Activated T-helper 17 cell treated with anti-CD3 and anti-CD28 coated beads, Interleukin-2, amount 50 U/mL, for 72 hours (primary cell): ENCODE measurements at regions not wholly inside any gene's neighbourhood (a gene's known extent, or its start where the extent isn't known, plus 50 kb on each side); places are given as distances from the start of the nearest gene placed in this dataset.
A peak's percentile ranks its signal among the peaks of the same experiment; 100 is the strongest.
"Not testable (repeated sequence)": the region's sequence is repeated elsewhere in the genome, so short reads cannot be mapped to it uniquely, and the experiment has no call there.

Source experiments
- ATAC-seq: fragments of 150-1000 bp; cut with Tn5 transposase; replicated peaks from 2 replicates; pipeline ENCODE4 v1.10.0; 2021; ENCODE audit warnings: mild to moderate bottlenecking, moderate library complexity
- H3K27ac Mint-ChIP-seq: one replicate; pipeline ENCODE4 v1.8.0; 2022; ENCODE audit warnings: mixed read lengths
- H3K27me3 Mint-ChIP-seq: one replicate; pipeline ENCODE4 v1.8.0; 2022; ENCODE audit warnings: mixed read lengths
- H3K36me3 Mint-ChIP-seq: one replicate; pipeline ENCODE4 v1.8.0; 2022; ENCODE audit warnings: low read depth, mild to moderate bottlenecking, mixed read lengths
- H3K4me1 Mint-ChIP-seq: one replicate; pipeline ENCODE4 v1.8.0; 2022; ENCODE audit warnings: mixed read lengths
- H3K4me3 Mint-ChIP-seq: one replicate; pipeline ENCODE4 v1.8.0; 2022; ENCODE audit warnings: mild to moderate bottlenecking, mixed read lengths
- H3K9me3 Mint-ChIP-seq: one replicate; pipeline ENCODE4 v1.8.0; 2022; ENCODE audit warnings: mixed read lengths

DNA sequence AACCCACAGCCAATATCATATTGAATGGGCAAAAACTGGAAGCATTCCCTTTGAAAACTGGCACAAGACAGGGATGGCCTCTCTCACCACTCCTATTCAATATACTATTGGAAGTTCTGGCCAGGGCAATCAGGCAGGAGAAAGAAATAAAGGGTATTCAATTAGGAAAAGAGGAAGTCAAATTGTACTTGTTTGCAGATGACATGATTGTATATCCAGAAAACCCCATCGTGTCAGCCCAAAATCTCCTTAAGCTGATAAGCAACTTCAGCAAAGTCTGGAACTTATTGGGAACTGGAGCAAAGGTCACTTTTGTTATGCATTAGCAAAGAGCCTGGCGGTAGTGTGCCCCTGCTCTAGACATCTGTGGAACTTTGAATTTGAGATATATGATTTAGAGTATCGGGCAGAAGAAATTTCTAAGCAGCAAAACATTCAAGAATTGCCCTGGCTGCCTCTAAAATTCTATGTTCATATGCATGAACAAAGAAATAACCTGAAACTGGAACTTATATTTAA, 53.4 kb upstream of the PSMA1 start:
- Mint-ChIP-seq H3K9me3 (peaks cover 10% of the 10 kb centered on the region), H3K4me1 (peaks cover 26% of the 10 kb centered on the region)
- not testable (repeated sequence) for ATAC-seq, H3K4me3 Mint-ChIP-seq, H3K27me3 Mint-ChIP-seq, H3K27ac Mint-ChIP-seq, H3K36me3 Mint-ChIP-seq

DNA sequence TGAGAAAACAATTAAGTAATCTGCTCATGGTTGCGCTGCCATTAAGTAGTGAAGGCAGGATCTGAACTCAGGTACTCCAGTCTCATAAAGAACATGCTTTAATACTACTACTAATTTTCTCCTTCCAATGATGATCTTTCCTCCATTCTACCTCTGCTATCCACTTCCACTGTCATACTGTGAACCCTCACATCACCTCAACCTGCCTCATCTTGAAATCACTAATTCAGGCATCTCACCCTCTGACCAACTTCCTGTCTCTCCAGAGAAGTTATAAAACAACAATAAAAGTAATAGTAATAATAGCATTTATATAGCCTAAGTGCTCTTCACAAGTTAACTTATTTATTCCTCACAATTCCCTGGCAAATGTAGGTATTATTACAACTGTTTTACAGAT, 57.1 kb upstream of the PSMA1 start:
- Mint-ChIP-seq H3K27ac (peak overlapping the region; percentile 83), H3K9me3 (peaks cover 8% of the 10 kb centered on the region), H3K4me1 (peaks cover 33% of the 10 kb centered on the region), H3K27me3 (no peaks in the 10 kb centered on the region), H3K36me3 (no peaks in the 10 kb centered on the region), H3K4me3 (peak overlapping the region; percentile 24)
- peak; percentile 72 for ATAC-seq

DNA sequence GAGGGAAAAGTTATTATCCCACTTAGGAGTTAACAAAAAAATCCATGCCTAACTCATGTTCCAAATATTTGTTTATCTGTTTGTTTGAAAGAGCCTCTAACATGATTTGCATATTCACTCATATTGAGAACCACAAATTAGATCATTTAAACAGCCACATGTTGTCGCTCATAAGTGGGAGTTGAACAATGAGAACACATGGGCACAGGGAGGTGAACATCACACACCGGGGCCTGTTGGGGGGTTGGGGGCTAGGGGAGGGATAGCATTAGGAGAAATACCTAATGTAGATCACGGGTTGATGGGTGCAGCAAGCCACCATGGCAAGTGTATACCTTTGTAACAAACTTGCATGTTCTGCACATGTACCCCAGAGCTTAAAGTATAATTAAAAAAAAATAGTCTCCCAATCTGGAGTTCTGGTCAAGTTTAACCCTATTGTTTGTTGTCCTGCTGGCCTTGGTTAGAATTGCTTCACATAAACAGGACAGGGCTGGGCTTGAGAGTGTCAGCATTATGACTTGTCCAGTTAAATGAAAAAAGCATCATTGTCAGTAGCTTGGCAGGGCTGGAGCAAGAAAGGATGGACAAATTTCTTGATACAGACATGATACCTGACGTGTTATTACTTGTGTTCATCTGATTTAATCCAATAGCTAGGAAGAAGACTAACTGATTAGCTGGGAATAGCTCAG, 57.8 kb upstream of the PSMA1 start:
- Mint-ChIP-seq H3K27ac (peak overlapping the region; percentile 83), H3K4me1 (peaks cover 34% of the 10 kb centered on the region), H3K36me3 (no peaks in the 10 kb centered on the region), H3K27me3 (no peaks in the 10 kb centered on the region), H3K9me3 (peaks cover 5% of the 10 kb centered on the region), H3K4me3 (peak overlapping the region; percentile 59)
- peak; percentile 66 for ATAC-seq

DNA sequence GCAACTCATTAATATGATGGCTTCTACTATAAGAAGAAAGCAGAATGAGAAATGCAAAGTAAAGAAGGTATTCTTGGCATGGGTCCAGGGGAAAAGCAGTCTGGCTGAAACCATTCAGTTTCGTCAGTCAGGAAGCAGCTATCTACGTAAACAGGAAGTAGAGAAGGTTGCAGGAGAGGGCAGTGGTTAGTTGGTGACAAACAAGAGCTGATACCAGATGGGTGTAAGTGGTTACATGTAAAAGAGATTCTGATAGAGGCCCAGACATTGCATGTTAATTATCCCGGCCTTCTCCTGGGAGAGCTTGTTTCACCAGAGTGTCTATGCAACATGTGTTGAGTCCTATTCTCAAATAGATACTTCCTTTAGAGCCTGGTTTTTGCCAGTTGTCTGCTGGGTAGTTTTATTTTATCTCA, 58.4 kb upstream of the PSMA1 start:
- peak; percentile 91 for ATAC-seq
- H3K4me3 Mint-ChIP-seq: peak overlapping the region; percentile 59
- H3K4me1 Mint-ChIP-seq: peaks cover 38% of the 10 kb centered on the region
- H3K27ac Mint-ChIP-seq: peak overlapping the region; percentile 83
- H3K27me3 Mint-ChIP-seq: no peaks in the 10 kb centered on the region
- peaks cover 5% of the 10 kb centered on the region for H3K9me3 Mint-ChIP-seq
- no peaks in the 10 kb centered on the region for H3K36me3 Mint-ChIP-seq

DNA sequence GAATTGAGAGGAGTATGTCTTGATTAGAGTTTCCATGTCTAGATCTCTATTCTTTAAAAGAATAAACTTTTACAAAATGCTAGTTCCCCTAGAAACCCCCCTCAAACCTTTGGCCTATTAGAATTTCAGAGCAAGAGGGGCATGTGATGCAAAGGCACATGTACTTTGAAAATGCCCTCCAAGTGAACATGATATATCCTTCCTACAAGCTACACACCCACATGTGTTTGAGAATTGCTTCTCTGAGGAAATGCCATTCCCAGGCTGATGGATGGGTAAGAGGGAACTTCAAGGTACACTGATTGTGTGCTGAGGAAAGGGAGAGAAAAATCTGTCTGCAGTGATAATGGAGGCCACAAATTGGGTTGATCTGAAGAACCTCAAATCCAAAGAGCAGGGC, 59.5 kb upstream of the PSMA1 start:
- Mint-ChIP-seq H3K4me3 (no peak overlapping the region), H3K27me3 (no peaks in the 10 kb centered on the region), H3K9me3 (peaks cover 5% of the 10 kb centered on the region), H3K36me3 (no peaks in the 10 kb centered on the region), H3K4me1 (peaks cover 38% of the 10 kb centered on the region), H3K27ac (peak overlapping the region; percentile 63)
- ATAC-seq: no peak

DNA sequence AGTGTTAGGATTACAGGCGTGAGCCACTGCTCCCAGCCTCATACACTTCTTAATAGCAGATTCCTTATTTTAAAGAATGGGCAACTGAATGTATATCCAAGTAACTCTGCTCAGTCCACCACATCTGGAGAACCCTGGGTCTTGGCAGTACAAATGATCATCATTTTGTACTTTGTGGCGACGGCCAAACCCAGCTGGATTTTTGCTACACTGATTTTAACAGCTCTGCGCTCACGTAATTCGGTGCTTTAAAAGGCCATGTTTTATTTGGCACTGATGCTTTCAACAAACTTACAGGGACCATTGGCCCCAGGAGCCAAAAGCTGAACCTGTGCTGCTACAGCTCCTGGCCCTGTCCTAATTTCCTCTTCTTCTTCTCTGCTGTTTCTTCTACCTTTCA, 60.8 kb upstream of the PDE3B start:
- no peak for ATAC-seq
- Mint-ChIP-seq H3K36me3 (no peaks in the 10 kb centered on the region), H3K27ac (peak overlapping the region; percentile 23), H3K27me3 (no peaks in the 10 kb centered on the region), H3K9me3 (peaks cover 5% of the 10 kb centered on the region), H3K4me3 (no peak overlapping the region), H3K4me1 (peaks cover 28% of the 10 kb centered on the region)

DNA sequence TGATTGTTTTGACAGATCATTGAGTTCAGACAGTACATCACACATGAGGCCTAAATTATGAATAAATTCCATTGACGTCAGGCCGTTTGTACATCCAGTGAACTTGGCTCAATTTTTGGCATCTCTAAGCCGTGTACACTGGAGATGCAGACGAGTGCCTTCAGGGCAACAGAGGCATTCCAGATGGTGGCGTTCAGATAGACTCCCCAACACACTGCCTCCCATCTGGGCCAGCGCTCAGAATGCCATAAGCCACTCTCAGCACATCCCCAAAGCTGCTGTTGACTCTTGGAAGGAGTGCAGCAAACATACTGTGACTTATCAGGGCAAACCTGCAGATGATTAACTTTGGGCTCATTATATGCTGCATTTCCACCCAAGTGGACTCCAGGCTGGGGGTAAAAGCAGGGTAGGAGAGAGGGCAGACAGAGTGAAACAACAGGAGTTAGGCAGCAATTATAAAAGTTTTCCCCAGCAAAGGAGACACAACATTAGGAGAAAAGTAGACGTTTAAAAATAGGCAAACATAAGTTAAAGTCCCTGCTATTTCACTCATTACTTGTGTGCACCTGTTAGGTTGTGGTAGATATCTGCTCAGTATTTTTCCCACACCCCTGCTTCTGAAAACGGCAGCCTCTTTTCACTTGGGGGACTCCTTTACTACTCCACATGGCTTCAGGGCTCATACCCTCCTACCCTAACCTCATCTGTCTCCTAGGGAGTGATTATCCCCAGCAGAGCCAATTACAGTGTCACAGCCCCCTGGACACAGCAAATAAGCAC, 60.2 kb upstream of the PDE3B start:
- Mint-ChIP-seq H3K9me3 (peaks cover 5% of the 10 kb centered on the region), H3K4me3 (no peak overlapping the region), H3K27me3 (no peaks in the 10 kb centered on the region), H3K4me1 (peaks cover 24% of the 10 kb centered on the region), H3K36me3 (no peaks in the 10 kb centered on the region), H3K27ac (peak overlapping the region; percentile 23)
- no peak for ATAC-seq

DNA sequence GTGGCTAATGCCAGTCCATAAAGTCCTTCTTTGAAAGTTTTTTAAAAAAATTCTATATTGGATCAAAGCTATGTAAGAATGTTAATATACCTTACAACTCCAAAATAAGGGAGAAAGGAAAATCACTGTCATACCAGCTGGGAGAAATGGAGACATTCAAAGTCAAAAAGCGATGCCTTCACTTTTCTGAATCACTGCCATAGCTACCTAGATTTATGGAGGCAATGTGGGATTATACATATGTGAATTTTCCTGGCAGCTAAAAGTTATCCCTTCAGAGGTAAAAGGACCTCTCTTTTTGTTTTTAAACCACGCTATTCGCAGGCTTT, 59.6 kb upstream of the PDE3B start:
- no peaks in the 10 kb centered on the region for H3K36me3 Mint-ChIP-seq
- no peak overlapping the region for H3K4me3 Mint-ChIP-seq
- peaks cover 19% of the 10 kb centered on the region for H3K4me1 Mint-ChIP-seq
- H3K9me3 Mint-ChIP-seq: peaks cover 5% of the 10 kb centered on the region
- peak overlapping the region; percentile 23 for H3K27ac Mint-ChIP-seq
- ATAC-seq: no peak
- H3K27me3 Mint-ChIP-seq: no peaks in the 10 kb centered on the region

DNA sequence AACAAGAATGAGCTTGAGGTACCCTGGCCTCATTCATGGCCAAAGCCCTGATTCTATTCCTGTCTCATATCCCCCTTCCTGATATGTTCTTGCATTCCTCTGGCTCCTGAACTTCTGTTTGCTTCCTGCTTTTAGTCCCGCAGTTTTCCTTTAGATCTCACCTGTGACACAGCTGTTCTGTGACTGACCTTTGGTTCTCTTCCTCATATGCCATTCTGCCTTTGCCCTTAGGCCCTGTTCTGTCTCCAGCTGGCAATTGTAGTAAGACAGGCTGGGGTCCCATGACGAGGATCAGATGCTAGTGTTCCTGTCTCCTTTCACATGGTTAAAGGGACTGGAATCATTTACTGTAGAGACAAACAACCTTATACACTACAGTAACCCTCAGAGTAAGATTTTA, 59.0 kb upstream of the PDE3B start:
- H3K27ac Mint-ChIP-seq: no peak overlapping the region
- H3K27me3 Mint-ChIP-seq: no peaks in the 10 kb centered on the region
- no peak overlapping the region for H3K4me3 Mint-ChIP-seq
- no peak for ATAC-seq
- H3K4me1 Mint-ChIP-seq: peaks cover 17% of the 10 kb centered on the region
- no peaks in the 10 kb centered on the region for H3K36me3 Mint-ChIP-seq
- peaks cover 5% of the 10 kb centered on the region for H3K9me3 Mint-ChIP-seq

DNA sequence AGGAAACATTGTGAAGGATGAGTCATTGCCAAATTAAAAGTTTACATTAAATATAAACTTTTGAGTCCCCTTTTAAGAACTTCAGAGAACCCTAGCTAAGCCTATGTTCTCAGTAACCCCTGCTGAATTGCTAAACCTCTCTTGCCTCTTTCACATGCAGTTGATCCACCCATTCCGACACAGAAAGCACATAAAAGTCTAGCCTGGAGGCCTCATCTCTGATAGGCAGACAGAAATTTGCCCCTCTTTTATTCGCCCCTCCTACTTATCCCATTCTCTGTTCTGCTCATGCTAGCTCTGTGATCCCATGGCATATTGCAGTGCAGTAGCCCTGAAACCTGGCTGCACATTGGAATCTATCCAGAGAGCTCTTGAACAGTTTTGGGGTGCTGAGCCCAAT, 58.2 kb upstream of the PDE3B start:
- H3K27me3 Mint-ChIP-seq: no peaks in the 10 kb centered on the region
- H3K4me1 Mint-ChIP-seq: peaks cover 16% of the 10 kb centered on the region
- no peak for ATAC-seq
- H3K36me3 Mint-ChIP-seq: no peaks in the 10 kb centered on the region
- no peak overlapping the region for H3K4me3 Mint-ChIP-seq
- H3K9me3 Mint-ChIP-seq: peaks cover 2% of the 10 kb centered on the region
- H3K27ac Mint-ChIP-seq: peak overlapping the region; percentile 44

DNA sequence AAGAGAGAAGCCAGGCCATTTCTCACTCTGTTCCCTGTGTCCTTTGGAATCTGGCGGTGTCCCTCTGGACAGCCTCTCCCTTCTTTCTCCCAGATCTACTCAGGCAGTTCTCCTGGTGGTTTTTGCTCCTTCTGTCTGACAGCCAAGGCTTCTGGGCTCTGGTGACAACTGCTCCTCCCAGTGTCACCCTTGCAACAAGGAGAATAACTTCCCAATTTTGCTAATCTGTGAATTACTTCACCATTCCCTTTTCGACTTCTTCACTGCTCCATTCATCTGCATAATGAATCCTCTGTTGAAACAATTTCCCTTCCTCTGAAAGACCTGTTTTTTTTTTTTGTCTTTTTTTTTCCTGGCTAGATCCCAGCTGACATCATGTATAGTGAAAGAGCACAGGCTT, 56.3 kb upstream of the PDE3B start:
- H3K27ac Mint-ChIP-seq: no peak overlapping the region
- no peaks in the 10 kb centered on the region for H3K27me3 Mint-ChIP-seq
- ATAC-seq: no peak

DNA sequence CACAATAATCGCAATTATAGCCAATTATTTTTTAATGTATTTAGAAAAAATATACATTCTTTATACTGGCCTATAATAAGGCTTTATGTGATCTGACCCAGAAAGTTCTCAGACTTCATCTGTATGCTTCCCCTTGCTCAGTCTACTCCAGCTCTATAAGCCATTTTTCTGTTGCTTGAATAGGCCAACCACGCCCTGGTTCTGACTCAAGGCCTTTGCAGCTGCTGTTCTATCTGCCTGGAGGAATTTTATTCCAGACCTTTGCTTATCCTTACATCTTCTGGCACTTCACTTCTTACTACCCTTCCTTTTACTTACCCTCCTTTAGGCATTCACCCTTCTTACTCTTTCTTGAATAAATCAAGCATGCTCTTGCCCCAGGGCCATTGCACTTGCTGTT, 54.9 kb upstream of the PDE3B start:
- Mint-ChIP-seq H3K9me3 (peaks cover 3% of the 10 kb centered on the region), H3K4me3 (no peak overlapping the region), H3K4me1 (peaks cover 9% of the 10 kb centered on the region), H3K27ac (no peak overlapping the region), H3K27me3 (no peaks in the 10 kb centered on the region), H3K36me3 (no peaks in the 10 kb centered on the region)
- ATAC-seq: no peak

More for the DNA sequence above, 56.3 kb upstream of the PDE3B start:
- Mint-ChIP-seq H3K4me1 (peaks cover 15% of the 10 kb centered on the region), H3K36me3 (no peaks in the 10 kb centered on the region), H3K4me3 (no peak overlapping the region), H3K9me3 (no peaks in the 10 kb centered on the region)

DNA sequence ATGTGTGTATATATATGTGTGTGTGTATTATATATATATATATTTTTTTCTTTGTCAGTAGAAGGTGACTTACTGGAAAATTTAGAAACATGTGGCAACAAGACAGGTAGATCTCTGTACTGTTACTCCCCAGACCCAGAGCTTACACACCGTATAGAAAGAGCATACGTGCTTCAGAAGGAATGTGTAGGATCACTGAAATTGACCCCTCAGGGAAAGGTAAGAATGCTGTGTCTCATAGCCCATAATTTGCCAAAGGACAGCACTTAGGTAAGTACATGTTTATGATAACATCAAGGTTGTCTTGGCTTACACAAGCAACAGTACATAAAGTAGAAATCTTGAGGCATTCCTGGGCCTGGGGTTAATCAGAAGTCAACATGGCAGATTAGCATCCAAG, 54.2 kb upstream of the PDE3B start:
- no peak for ATAC-seq
- Mint-ChIP-seq H3K27me3 (no peaks in the 10 kb centered on the region), H3K9me3 (peaks cover 3% of the 10 kb centered on the region), H3K4me1 (peaks cover 9% of the 10 kb centered on the region), H3K4me3 (no peak overlapping the region), H3K27ac (peak overlapping the region; percentile 14), H3K36me3 (no peaks in the 10 kb centered on the region)

DNA sequence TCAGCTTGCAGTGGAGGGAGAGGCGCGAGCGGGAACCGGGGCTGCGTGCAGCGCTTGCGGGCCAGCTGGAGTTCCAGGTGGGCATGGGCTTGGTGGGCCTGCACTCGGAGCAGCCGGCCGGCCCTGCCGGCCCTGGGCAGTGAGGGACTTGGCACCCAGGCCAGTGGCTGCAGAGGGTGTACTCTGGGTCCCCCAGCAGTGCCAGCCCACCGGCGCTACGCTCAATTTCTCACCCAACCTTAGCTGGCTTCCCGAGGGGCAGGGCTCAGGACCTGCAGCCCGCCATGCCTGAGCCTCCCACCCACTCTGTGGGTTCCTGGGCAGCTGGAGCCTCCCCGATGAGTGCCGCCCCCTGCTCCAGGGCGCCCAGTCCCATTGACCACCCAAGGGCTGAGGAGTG, 52.6 kb upstream of the PDE3B start:
- H3K27me3 Mint-ChIP-seq, H3K4me3 Mint-ChIP-seq, ATAC-seq, H3K9me3 Mint-ChIP-seq, H3K27ac Mint-ChIP-seq, H3K36me3 Mint-ChIP-seq, H3K4me1 Mint-ChIP-seq: not testable (repeated sequence)

DNA sequence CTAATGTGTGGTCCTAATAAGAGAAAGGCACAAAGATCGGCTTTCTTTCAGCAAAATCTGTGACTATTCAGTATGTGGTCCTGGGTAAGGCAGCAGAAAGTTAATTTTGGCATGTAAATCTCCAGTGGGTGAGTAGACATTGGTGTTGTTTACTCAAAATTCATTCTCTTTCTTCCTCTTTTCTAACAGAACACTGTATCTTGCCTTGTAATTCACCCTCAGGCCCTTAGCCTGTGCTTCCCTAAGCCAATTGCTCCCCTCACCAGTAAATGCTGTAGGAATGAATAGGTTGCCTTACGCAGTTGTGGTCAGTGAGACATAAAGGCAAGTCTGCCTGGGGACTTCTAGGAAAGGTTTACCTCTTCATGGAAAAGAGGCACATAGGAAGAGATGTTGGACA, 49.9 kb upstream of the PDE3B start:
- Mint-ChIP-seq H3K4me1 (peaks cover 16% of the 10 kb centered on the region), H3K9me3 (peaks cover 8% of the 10 kb centered on the region), H3K4me3 (no peak overlapping the region), H3K36me3 (no peaks in the 10 kb centered on the region), H3K27ac (no peak overlapping the region), H3K27me3 (no peaks in the 10 kb centered on the region)
- ATAC-seq: no peak
